Sigmoid colon (tissue), 6 donors: ENCODE measurements at regions not wholly inside any gene's neighbourhood (a gene's known extent, or its start where the extent isn't known, plus 50 kb on each side); places are given as distances from the start of the nearest gene placed in this dataset.

ENCODE experiments used
- DNase-seq: peaks from one replicate; pipeline ENCODE4 v3.0.0-alpha.2; 2019
- H3K27ac ChIP-seq, 4 donors: fragments of 200-600 bp; sonication (generic); one replicate each; pipeline ENCODE4 v1.5.1; 2016 to 2019; ENCODE audit warnings: mild to moderate bottlenecking in 1 of 4
- H3K27me3 ChIP-seq, 3 donors: fragments of 200-600 bp; sonication (generic); one replicate each; pipeline ENCODE4 v1.5.1; 2019; ENCODE audit warnings: mild to moderate bottlenecking in 1 of 3
- H3K36me3 ChIP-seq, 4 donors: fragments of 200-600 bp; sonication (generic); one replicate each; pipeline ENCODE4 v1.5.1; 2016 to 2019
- H3K4me1 ChIP-seq, 4 donors: fragments of 200-600 bp; sonication (generic); one replicate each; pipeline ENCODE4 v1.5.1; 2017 to 2019
- H3K4me3 ChIP-seq, 4 donors: fragments of 200-600 bp; sonication (generic); one replicate each; pipeline ENCODE4 v1.5.1; 2017 to 2019; ENCODE audit warnings: mild to moderate bottlenecking in 2 of 4, moderate library complexity in 1 of 4
- H3K9me3 ChIP-seq, 4 donors: fragments of 200-600 bp in 3 of 4; sonication (generic) in 3 of 4; one replicate each; pipeline versions ENCODE4 v1.5.1 to v1.6.1; 2013 to 2019
- EP300 ChIP-seq, 4 donors: sonication (generic); formaldehyde crosslinking; IDR thresholded peaks; one replicate each; pipeline ENCODE4 v1.6.1; 2017; ENCODE audit warnings: antibody characterized with exemption in 4 of 4
- POLR2A ChIP-seq, 2 donors: fragments of 450-650 bp; IDR thresholded peaks; one replicate each; pipeline ENCODE4 v1.6.1; 2016; ENCODE audit warnings: antibody characterized with exemption in 2 of 2, mild to moderate bottlenecking in 2 of 2, moderate library complexity in 2 of 2
- POLR2AphosphoS5 ChIP-seq, 4 donors: sonication (generic); formaldehyde crosslinking; IDR thresholded peaks; one replicate each; pipeline ENCODE4 v1.6.1; 2017; ENCODE audit warnings: antibody characterized with exemption in 4 of 4
- WGBS, 2 donors: extraction: QIAGEN DNeasy Blood & Tissue Kit; methylation state at CpG; one replicate each; pipeline ENCODE4 v1.1.7; 2013; 5-methylcytosine and 5-hydroxymethylcytosine counted together
- intact Hi-C: fragments of 100-400 bp; cut with DNase I; formaldehyde crosslinking; loops from one replicate; pipeline ENCODE4 v1.15.1; 2023
- TF ChIP-seq, protein P1 (sequence below), 4 experiments: fragments of 450-650 bp in 3 of 4; fragments of 200-600 bp in 1 of 4; IDR thresholded peaks; one replicate each; pipeline ENCODE4 v1.5.1; 2016 to 2019; ENCODE audit warnings: antibody characterized with exemption in 4 of 4, mild to moderate bottlenecking in 3 of 4, moderate library complexity in 2 of 4
- donor health status: healthy with polysubstance abuse.
- donor health status: healthy.

DNA sequence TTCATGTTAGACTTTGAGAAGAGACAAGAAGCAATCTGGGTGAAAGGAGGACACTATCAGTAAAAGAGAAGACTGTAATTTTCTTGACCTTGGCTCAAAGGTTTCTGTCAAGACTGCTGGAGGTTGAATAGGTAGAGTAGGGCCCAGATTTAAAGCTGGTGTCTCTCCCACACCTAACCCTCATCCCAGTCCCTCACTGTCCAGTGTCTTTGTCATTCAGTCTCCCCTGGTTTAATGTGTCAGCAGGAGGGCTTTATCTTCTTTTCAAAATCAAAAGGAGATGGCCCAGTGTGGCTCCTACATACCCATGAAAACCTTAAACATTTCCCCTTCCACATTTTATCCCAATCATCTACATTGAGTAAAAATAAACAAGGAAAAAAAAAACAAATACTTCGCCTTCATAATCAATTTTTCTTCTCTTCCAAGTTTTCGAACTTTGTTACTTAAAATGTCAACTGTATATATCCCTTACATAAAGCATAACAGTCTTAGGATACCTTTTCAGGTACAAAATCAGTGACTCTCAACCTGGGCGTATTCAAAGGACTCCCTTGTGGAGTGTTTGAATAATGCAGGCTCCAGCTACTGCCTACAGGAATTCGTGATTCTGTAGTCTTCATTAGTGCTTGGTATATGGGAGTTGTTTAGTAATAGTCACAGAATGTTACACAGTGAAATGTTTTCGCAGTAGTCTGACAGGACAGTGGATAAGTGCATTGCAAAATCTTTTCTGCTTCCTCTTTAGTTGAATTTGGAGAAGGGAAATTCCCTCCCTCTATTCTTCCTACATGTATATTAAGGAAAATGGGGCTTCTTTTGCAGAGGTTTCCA is 87.2 kb downstream of the FAT3 start:
- no peak for TF ChIP-seq POLR2A (IDR thresholded peaks at IDR 0.05)
- TF ChIP-seq POLR2AphosphoS5 (IDR thresholded peaks at IDR 0.05), result no peak
- TF ChIP-seq, protein P1, sequence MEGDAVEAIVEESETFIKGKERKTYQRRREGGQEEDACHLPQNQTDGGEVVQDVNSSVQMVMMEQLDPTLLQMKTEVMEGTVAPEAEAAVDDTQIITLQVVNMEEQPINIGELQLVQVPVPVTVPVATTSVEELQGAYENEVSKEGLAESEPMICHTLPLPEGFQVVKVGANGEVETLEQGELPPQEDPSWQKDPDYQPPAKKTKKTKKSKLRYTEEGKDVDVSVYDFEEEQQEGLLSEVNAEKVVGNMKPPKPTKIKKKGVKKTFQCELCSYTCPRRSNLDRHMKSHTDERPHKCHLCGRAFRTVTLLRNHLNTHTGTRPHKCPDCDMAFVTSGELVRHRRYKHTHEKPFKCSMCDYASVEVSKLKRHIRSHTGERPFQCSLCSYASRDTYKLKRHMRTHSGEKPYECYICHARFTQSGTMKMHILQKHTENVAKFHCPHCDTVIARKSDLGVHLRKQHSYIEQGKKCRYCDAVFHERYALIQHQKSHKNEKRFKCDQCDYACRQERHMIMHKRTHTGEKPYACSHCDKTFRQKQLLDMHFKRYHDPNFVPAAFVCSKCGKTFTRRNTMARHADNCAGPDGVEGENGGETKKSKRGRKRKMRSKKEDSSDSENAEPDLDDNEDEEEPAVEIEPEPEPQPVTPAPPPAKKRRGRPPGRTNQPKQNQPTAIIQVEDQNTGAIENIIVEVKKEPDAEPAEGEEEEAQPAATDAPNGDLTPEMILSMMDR (IDR thresholded peaks at IDR 0.05), result no peak
- no peak for TF ChIP-seq EP300 (IDR thresholded peaks at IDR 0.05)
- no peak for DNase-seq
- no peak overlapping the region for H3K27ac ChIP-seq
- 71 to 78% methylated on average over 5 of the region's 5 CpGs for WGBS, 2 donors
- no peaks in the 10 kb centered on the region for H3K27me3 ChIP-seq
- intact Hi-C loops, result no loop called here
- H3K9me3 ChIP-seq, result no peaks in the 10 kb centered on the region
- no peaks in the 10 kb centered on the region for H3K36me3 ChIP-seq
- no peak overlapping the region for H3K4me3 ChIP-seq
- H3K4me1 ChIP-seq, result peaks cover 0 to 13% (median 9%) of the 10 kb centered on the region in 4 donors

DNA sequence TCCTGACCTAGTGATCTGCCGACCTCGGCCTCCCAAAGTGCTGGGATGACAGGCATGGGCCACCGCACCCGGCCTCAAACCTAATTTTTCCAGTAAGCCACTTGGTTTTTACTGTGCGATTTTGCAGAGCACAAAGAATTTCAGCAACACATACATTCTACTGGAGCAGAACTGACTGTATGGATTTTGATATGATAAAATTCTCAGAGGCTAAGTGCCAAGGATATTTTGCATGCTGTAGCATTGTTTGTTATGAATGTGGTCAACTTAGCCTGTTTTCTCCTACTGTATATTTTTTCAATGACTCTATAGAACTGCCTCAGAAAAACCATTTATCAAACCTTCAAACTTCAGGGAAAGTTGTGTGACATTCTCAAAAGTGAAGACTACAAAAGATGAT is 89.2 kb downstream of the FAT3 start:
- TF ChIP-seq, protein P1 (IDR thresholded peaks at IDR 0.05), result no peak
- TF ChIP-seq POLR2AphosphoS5 (IDR thresholded peaks at IDR 0.05) (no peak), EP300 (IDR thresholded peaks at IDR 0.05) (no peak), POLR2A (IDR thresholded peaks at IDR 0.05) (no peak)
- H3K27ac ChIP-seq, result no peak overlapping the region
- H3K9me3 ChIP-seq, result no peaks in the 10 kb centered on the region
- no peak for DNase-seq
- H3K36me3 ChIP-seq, result no peaks in the 10 kb centered on the region
- no peaks in the 10 kb centered on the region for H3K27me3 ChIP-seq
- H3K4me1 ChIP-seq, result peaks cover 0 to 13% (median 9%) of the 10 kb centered on the region in 4 donors
- WGBS, 2 donors, result 91 to 95% methylated on average over 5 of the region's 5 CpGs
- H3K4me3 ChIP-seq, result no peak overlapping the region
- intact Hi-C loops, result no loop called here

- WGBS, 2 donors, result 15 to 34% methylated on average over 1 of the region's 1 CpG
- H3K9me3 ChIP-seq, result no peaks in the 10 kb centered on the region
- no peak for TF ChIP-seq POLR2AphosphoS5 (IDR thresholded peaks at IDR 0.05)
- H3K36me3 ChIP-seq, result no peaks in the 10 kb centered on the region
- intact Hi-C loops, result no loop called here
- H3K4me1 ChIP-seq, result peaks cover 0 to 13% (median 9%) of the 10 kb centered on the region in 4 donors
- no peak overlapping the region for H3K4me3 ChIP-seq
- no peak for DNase-seq
- no peaks in the 10 kb centered on the region for H3K27me3 ChIP-seq
- H3K27ac ChIP-seq, result peak overlapping the region in 2 of 4 donors; percentile 32 to 44
Measured at GRCh38 chr11:92314499-92314898, 89.9 kb downstream of the FAT3 start.

DNA sequence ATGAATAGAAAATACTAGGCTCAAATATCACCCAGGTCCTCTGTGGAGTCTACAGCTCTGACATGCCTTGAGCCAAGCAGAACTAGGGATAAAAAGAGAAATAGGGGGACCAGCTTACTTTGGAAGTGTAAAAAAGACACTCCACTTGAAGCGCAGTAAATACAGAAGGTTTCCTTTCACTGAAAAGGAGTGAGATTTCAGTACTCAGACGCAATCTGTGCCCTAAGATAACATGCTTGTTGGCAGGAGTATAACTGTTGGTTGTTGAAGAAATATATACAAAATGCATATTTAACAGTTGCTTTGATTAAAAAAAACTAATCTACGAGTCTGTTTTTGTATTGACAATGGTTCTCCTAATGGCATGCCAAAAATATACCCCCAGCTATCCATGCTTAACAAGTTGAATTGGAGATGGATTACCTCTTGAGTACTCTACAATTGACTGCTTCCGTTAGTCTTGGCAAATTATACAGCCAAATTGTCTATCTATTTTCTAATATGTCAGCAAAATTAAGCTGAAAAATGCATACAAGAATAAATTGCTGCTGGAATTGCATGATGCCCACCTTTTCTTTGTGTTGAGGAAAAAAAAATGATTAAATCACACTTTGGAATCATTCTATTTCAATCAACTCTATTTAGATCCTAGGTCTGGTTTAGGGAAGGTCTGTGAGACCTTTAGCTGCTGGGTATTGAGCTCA is 91.6 kb downstream of the FAT3 start:
- Histone ChIP-seq H3K4me3 (no peak overlapping the region), H3K9me3 (no peaks in the 10 kb centered on the region), H3K4me1 (peaks cover 0 to 13% (median 9%) of the 10 kb centered on the region in 4 donors), H3K27ac (no peak overlapping the region), H3K36me3 (no peaks in the 10 kb centered on the region), H3K27me3 (no peaks in the 10 kb centered on the region)
- 83 to 88% methylated on average over 4 of the region's 4 CpGs for whole genome bisulfite sequencing, 2 donors
- TF ChIP-seq, protein P1 (IDR thresholded peaks at IDR 0.05), result no peak
- TF ChIP-seq POLR2AphosphoS5 (IDR thresholded peaks at IDR 0.05) (no peak), POLR2A (IDR thresholded peaks at IDR 0.05) (no peak), EP300 (IDR thresholded peaks at IDR 0.05) (no peak)
- DNase-seq, result no peak
- intact Hi-C loops, result no loop called here

- Histone ChIP-seq H3K36me3 (no peaks in the 10 kb centered on the region), H3K27me3 (no peaks in the 10 kb centered on the region), H3K4me1 (peaks cover 0 to 13% (median 9%) of the 10 kb centered on the region in 4 donors), H3K9me3 (no peaks in the 10 kb centered on the region), H3K27ac (no peak overlapping the region), H3K4me3 (no peak overlapping the region)
- TF ChIP-seq POLR2AphosphoS5 (IDR thresholded peaks at IDR 0.05), result no peak
- no peak for TF ChIP-seq EP300 (IDR thresholded peaks at IDR 0.05)
- no peak for TF ChIP-seq POLR2A (IDR thresholded peaks at IDR 0.05)
- TF ChIP-seq, protein P1 (IDR thresholded peaks at IDR 0.05), result no peak
- DNase-seq, result no peak
- intact Hi-C loops, result no loop called here
Measured at GRCh38 chr11:92317222-92317621, 92.6 kb downstream of the FAT3 start.
